ENCODE measurements at regions not wholly inside any gene's neighbourhood (a gene's known extent, or its start where the extent isn't known, plus 50 kb on each side); places are given as distances from the start of the nearest gene placed in this dataset.

- no peak overlapping the region for H2BK12ac ChIP-seq (ENCODE audit: insufficient read length, low read depth, low read length)
- H3K4me2 ChIP-seq (ENCODE audit: insufficient read depth, insufficient read length, low read length) = no peak overlapping the region
- H3K18ac ChIP-seq (ENCODE audit: insufficient read length, low read depth, low read length) = no peak overlapping the region
- no peak overlapping the region for H2BK15ac ChIP-seq (ENCODE audit: low read depth, low read length)
- H3K27ac ChIP-seq (ENCODE audit: insufficient read length, low read depth, low read length) = no peak overlapping the region
- H3K27me3 ChIP-seq (ENCODE audit: insufficient read depth, low read length) = no peaks in the 10 kb centered on the region
- no peak overlapping the region for H4K5ac ChIP-seq (ENCODE audit: insufficient read length, low read depth, low read length)
- H3K9ac ChIP-seq (ENCODE audit: extremely low read depth, insufficient read length, low read length) = no peak overlapping the region
- no peak overlapping the region for H3K56ac ChIP-seq (ENCODE audit: insufficient read length, low read depth, low read length)
- H3K4me1 ChIP-seq (ENCODE audit: insufficient read depth, low read length) = no peaks in the 10 kb centered on the region
- H2BK120ac ChIP-seq (ENCODE audit: low read depth, low read length, poor library complexity, severe bottlenecking) = no peak overlapping the region
- TF ChIP-seq CTCF (conservative IDR thresholded peaks at IDR 0.05) = no peak
- H4K91ac ChIP-seq (ENCODE audit: insufficient read length, low read depth, low read length) = no peak overlapping the region
- H4K20me1 ChIP-seq (ENCODE audit: control insufficient read depth, insufficient read depth, insufficient read length) = no peaks in the 10 kb centered on the region
- no peak overlapping the region for H3K23ac ChIP-seq (ENCODE audit: insufficient read length, low read depth, low read length)
- WGBS (ENCODE audit: extremely low coverage, insufficient read length, low lambda C conversion rate) = no CpG with 5 or more reads among the region's 2 CpGs
- no peak overlapping the region for H2BK20ac ChIP-seq (ENCODE audit: low read depth, low read length, poor library complexity, severe bottlenecking)
- H3K36me3 Mint-ChIP-seq (ENCODE audit: insufficient read depth in 1 of 3, low read depth in 3 of 3) = no peaks in the 10 kb centered on the region
- H3K79me1 ChIP-seq (ENCODE audit: insufficient read depth, low read depth, low read length, poor library complexity, severe bottlenecking) = no peaks in the 10 kb centered on the region
- peaks cover 7 to 11% of the 10 kb centered on the region in 2 experiments for H3K4me1 Mint-ChIP-seq
- no peaks in the 10 kb centered on the region for H3K23me2 ChIP-seq (ENCODE audit: insufficient read length, low read depth, low read length, poor library complexity, severe bottlenecking)
- H3K14ac ChIP-seq (ENCODE audit: insufficient read depth, low read length) = no peak overlapping the region
- H4K8ac ChIP-seq (replicated peaks; ENCODE audit: insufficient read length, low read depth, low read length) = no peak overlapping the region
- H3K79me2 ChIP-seq (ENCODE audit: insufficient read depth, low read length) = no peaks in the 10 kb centered on the region
- H3K4me3 Mint-ChIP-seq = no peak overlapping the region
- H3K27me3 Mint-ChIP-seq (ENCODE audit: low read depth) = no peaks in the 10 kb centered on the region
- no peak overlapping the region for H2AFZ ChIP-seq (ENCODE audit: low read length)
- no peaks in the 10 kb centered on the region for H3K9me3 ChIP-seq (ENCODE audit: control insufficient read depth, low read depth, low read length)
- H3T11ph ChIP-seq (ENCODE audit: low read length) = no peak overlapping the region
- H2BK5ac ChIP-seq (ENCODE audit: insufficient read length, low read length) = no peak overlapping the region
- no peak overlapping the region for H2AK5ac ChIP-seq (ENCODE audit: insufficient read length, low read length)
- H3K9me3 Mint-ChIP-seq = peaks cover 3 to 5% of the 10 kb centered on the region in 2 experiments; a peak in 3 of 5 replicates
- 0 out of 7 replicates have a peak overlapping the region, but pooled peaks of 1 of the 3 experiments have one; percentile 24 for H3K27ac Mint-ChIP-seq
- no peak overlapping the region for H3K4ac ChIP-seq (ENCODE audit: low read depth, low read length)
- no peak for DNase-seq
These were observed 151.2 kb upstream of the RORA start for GRCh38 chr15:61380270-61380669.
